SK-MEL-5 (cell line): ENCODE measurements at regions not wholly inside any gene's neighbourhood (a gene's known extent, or its start where the extent isn't known, plus 50 kb on each side); places are given as distances from the start of the nearest gene placed in this dataset.

Experiments used
- DNase-seq: peaks from one replicate; pipeline ENCODE4 v3.0.0-alpha.2; 2016; ENCODE audit warnings: low read depth, low spot score
- in situ Hi-C: cut with HindIII; loops from 2 replicates; pipeline ENCODE4 v1.10.0; 2016; ENCODE audit warnings: low sequenced_read_pairs, high pct_unique_total_duplicates, low pct_unique_long_range_greater_than_20kb

- in situ Hi-C loops, result no loop called here
- no peak for DNase-seq
Measured at GRCh38 chr20:57060407-57061050, 205.9 kb downstream of the BMP7 start.

GRCh38 chr20:57061051-57061900 is 205.2 kb downstream of the BMP7 start:
- DNase-seq, result peak; percentile 59
- in situ Hi-C loops, result no loop called here

GRCh38 chr20:57062241-57062640 is 204.2 kb downstream of the BMP7 start:
- DNase-seq, result no peak
- in situ Hi-C loops, result no loop called here

- in situ Hi-C loops, result no loop called here
- no peak for DNase-seq
Measured at GRCh38 chr20:57062696-57063270, 203.7 kb downstream of the BMP7 start.

DNA sequence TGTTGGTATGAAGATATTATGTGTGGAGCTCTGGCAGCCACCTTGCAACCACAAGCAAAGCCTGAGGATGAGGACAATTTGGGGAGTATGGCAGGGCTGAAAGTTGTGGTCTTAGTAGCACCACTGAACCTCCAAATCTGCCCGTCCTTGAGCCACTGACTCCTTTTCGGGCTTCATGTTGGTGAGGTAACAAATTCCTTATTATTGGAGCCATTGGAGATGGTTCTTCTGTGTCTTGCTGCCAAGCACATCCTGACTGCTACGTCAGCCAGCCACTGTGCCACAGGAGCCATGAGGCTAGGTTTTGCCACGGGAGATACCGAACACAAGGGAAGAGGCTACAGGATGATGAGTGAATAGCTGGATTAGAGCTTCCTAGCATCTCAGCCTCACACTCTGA is 201.6 kb downstream of the BMP7 start:
- DNase-seq, result no peak
- in situ Hi-C loops, result no loop called here

GRCh38 chr20:57065646-57066045 is 200.8 kb downstream of the BMP7 start:
- DNase-seq, result no peak
- in situ Hi-C loops, result no loop called here

DNA sequence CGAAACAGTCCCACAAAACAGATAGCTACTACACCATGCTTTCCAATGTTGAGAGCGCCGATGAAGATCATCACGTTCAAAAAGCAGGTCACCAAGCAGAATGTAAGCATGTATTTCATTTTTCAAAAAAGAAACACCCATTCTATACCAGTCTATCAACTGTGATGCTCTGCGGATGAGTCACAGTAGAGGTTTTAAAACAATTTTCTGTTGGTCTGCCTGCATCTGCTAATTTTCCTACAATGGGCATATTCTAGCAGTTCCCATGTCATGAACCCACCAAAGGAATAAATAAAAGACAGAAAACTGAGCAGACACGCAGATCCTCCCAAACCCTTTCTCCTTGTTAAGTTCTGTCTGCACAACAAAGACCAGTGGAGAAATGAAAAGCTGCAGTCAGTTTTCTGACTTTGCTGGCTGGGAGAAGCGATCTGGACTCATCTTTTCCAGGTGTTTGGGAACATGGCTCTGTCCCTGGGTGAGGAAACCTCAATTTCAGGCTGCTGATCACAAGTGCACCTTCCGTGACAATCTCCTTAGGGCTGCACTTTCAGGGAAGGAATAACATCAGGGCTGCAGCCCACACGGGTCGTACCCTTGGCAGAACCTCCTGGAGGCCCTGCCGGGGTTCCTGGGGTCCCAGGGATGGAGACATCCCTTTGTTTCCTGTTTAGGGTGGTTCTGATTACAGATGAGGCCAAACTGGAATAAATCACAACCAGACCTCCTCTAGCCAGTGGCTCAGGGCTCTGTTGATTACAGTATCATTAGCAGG is 200.1 kb downstream of the BMP7 start:
- DNase-seq, result no peak
- in situ Hi-C loops, result no loop called here

GRCh38 chr20:57069442-57069841 is 197.0 kb downstream of the BMP7 start:
- no peak for DNase-seq
- in situ Hi-C loops, result no loop called here

DNA sequence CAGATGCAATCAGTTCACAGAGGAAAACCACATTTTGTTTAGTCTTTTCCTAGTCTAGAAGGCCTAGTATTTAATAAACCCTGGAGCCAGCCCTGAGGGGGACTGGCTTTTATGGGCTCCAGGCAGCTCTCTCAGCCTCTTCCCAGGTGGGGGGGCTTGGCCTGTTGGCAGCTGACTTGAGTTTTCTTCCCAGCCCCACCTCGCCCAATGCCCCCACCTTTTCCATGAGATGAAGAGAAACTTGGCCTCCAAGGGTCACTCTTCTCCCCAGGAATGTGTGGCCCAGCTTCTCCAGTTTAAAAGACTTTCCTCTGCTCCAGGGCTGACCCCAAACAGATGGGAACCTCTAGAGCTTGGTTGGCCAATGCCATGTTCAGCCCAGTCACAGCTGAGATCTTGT is 196.1 kb downstream of the BMP7 start:
- no peak for DNase-seq
- in situ Hi-C loops, result no loop called here

- DNase-seq, result no peak
- in situ Hi-C loops, result no loop called here
Measured at GRCh38 chr20:57071283-57071731, 195.1 kb downstream of the BMP7 start.

DNA sequence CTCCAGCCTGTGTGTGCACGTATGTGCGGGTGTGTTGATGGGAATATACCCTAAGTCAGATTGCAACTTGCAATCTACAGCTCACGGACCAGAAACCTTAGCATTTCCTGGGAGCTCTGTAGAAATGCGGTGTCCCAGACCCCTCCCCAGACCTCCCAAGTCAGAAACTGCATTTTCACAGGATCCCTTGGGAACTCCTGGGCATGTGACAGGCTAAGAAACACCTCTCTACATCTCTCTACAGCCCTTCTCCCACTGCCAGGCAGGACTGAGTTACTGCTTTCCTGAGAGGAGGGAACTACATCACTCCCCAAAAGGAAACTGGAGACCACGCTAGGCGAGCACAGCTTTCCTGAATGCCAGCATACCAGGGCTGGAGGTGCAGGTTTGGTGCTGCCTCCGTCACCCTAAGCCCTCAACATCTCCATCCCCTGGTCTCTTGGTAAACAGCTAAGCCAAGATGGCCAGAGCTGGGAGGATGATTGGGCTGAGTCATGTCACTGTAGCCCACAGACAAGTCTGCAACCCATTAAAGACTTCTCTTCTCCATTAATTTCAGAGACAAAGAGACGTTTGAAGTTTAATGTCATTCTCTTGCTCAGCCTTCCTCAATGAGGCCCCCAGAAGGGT is 194.4 kb downstream of the BMP7 start:
- in situ Hi-C loops, result no loop called here
- no peak for DNase-seq

GRCh38 chr20:57073402-57073801 is 193.0 kb downstream of the BMP7 start:
- in situ Hi-C loops, result no loop called here
- DNase-seq, result no peak

GRCh38 chr20:57074386-57074785 is 192.1 kb downstream of the BMP7 start:
- in situ Hi-C loops, result no loop called here
- no peak for DNase-seq

- DNase-seq, result no peak
- in situ Hi-C loops, result no loop called here
Measured at GRCh38 chr20:57075181-57075580, 191.3 kb downstream of the BMP7 start.

- no peak for DNase-seq
- in situ Hi-C loops, result no loop called here
Measured at GRCh38 chr20:57075603-57076002, 190.8 kb downstream of the BMP7 start.

GRCh38 chr20:57076152-57076652 is 190.2 kb downstream of the BMP7 start:
- in situ Hi-C loops, result no loop called here
- DNase-seq, result no peak

DNA sequence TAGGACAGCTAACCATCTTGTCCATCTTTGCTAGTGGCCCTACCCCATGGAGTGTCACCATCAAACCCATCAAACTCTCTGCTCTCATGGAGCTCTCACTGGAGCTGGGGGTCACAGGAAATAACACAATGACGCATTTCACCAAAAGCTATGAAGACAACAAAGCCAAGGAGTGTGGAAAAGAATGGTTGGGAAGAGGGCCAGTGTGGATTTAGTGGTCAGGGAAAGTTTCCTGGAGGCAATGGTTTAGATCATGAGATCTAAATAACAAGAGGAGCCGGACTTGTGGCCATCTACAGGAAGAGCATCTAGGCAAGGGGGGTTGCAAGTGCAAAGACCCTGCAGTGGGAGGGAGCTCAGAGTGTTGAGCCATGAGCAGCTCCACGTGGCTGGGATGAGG is 189.5 kb downstream of the BMP7 start:
- in situ Hi-C loops, result no loop called here

GRCh38 chr20:57078116-57078515 is 188.3 kb downstream of the BMP7 start:
- DNase-seq, result no peak
- in situ Hi-C loops, result no loop called here

More for the DNA sequence above, 189.5 kb downstream of the BMP7 start:
- no peak for DNase-seq
